ENCODE measurements at regions not wholly inside any gene's neighbourhood (a gene's known extent, or its start where the extent isn't known, plus 50 kb on each side); places are given as distances from the start of the nearest gene placed in this dataset.

- no peak overlapping the region for H3K27ac ChIP-seq (ENCODE audit: control insufficient read depth, insufficient read depth)
- ATAC-seq (no peak), FAIRE-seq (no peak), DNase-seq (ENCODE audit: low read depth, low spot score) (no peak)
- RAD21 ChIA-PET (ENCODE audit: unreplicated experiment) = no interaction called here
- no peak overlapping the region for H3K4me3 ChIP-seq
- no peak for TF ChIP-seq BACH1 (IDR thresholded peaks at IDR 0.05; ENCODE audit: borderline replicate concordance)
- TF ChIP-seq SIN3A (IDR thresholded peaks at IDR 0.05; ENCODE audit: low read depth, low read length) = no peak
- TF ChIP-seq SIX5 (IDR thresholded peaks at IDR 0.05; ENCODE audit: low read depth, low read length, severe bottlenecking) = no peak
- TF ChIP-seq PAX8 (IDR thresholded peaks at IDR 0.05) = no peak
- TF ChIP-seq HDAC6 (IDR thresholded peaks at IDR 0.05; ENCODE audit: unreplicated experiment) = no peak
- no peak for TF ChIP-seq GATAD2B (conservative IDR thresholded peaks at IDR 0.05; ENCODE audit: low read depth)
- TF ChIP-seq, protein P1, sequence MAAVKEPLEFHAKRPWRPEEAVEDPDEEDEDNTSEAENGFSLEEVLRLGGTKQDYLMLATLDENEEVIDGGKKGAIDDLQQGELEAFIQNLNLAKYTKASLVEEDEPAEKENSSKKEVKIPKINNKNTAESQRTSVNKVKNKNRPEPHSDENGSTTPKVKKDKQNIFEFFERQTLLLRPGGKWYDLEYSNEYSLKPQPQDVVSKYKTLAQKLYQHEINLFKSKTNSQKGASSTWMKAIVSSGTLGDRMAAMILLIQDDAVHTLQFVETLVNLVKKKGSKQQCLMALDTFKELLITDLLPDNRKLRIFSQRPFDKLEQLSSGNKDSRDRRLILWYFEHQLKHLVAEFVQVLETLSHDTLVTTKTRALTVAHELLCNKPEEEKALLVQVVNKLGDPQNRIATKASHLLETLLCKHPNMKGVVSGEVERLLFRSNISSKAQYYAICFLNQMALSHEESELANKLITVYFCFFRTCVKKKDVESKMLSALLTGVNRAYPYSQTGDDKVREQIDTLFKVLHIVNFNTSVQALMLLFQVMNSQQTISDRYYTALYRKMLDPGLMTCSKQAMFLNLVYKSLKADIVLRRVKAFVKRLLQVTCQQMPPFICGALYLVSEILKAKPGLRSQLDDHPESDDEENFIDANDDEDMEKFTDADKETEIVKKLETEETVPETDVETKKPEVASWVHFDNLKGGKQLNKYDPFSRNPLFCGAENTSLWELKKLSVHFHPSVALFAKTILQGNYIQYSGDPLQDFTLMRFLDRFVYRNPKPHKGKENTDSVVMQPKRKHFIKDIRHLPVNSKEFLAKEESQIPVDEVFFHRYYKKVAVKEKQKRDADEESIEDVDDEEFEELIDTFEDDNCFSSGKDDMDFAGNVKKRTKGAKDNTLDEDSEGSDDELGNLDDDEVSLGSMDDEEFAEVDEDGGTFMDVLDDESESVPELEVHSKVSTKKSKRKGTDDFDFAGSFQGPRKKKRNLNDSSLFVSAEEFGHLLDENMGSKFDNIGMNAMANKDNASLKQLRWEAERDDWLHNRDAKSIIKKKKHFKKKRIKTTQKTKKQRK (IDR thresholded peaks at IDR 0.05; ENCODE audit: low read depth, low read length) = no peak
- no peak for TF ChIP-seq NKRF (conservative IDR thresholded peaks at IDR 0.05)
- TF ChIP-seq BHLHE40 (IDR thresholded peaks at IDR 0.05; ENCODE audit: borderline replicate concordance in 1 of 2, low read depth in 2 of 2, low read length in 1 of 2) = no peak
- TF ChIP-seq ZBTB40 (IDR thresholded peaks at IDR 0.05; ENCODE audit: borderline replicate concordance) = no peak
- no peak for TF ChIP-seq NR2F1 (conservative IDR thresholded peaks at IDR 0.05)
- no peak for TF ChIP-seq CBX5 (IDR thresholded peaks at IDR 0.05; ENCODE audit: low read depth)
- no peak for TF ChIP-seq HDAC2 (IDR thresholded peaks at IDR 0.05)
- no peak for TF ChIP-seq SP1 (IDR thresholded peaks at IDR 0.05; ENCODE audit: low read depth, low read length)
- no peak for TF ChIP-seq MYC (IDR thresholded peaks at IDR 0.05; ENCODE audit: insufficient read depth, insufficient read length, insufficient replicate concordance, low read length, severe bottlenecking)
- no peak for TF ChIP-seq BCL11A (IDR thresholded peaks at IDR 0.05; ENCODE audit: low read depth, low read length)
- no peak for TF ChIP-seq POU2F2 (IDR thresholded peaks at IDR 0.05; ENCODE audit: borderline replicate concordance, low read depth, low read length)
- CTCF ChIA-PET = no interaction called here
- WGBS (ENCODE audit: insufficient coverage, insufficient replicate concordance, low lambda C conversion rate, missing lambda C conversion rate) = 2% methylated on average over 3 of the region's 3 CpGs
- H2AFZ ChIP-seq (ENCODE audit: control insufficient read depth, low read depth, low read length) = no peak overlapping the region
- no peaks in the 10 kb centered on the region for H3K79me2 ChIP-seq (ENCODE audit: control insufficient read depth, insufficient read depth, low read length)
- intact Hi-C loops (cut with micrococcal nuclease; ENCODE audit: unreplicated experiment) (no loop called here), in situ Hi-C loops (cut with MboI) (no loop called here)
- no peaks in the 10 kb centered on the region for H3K9me3 ChIP-seq (replicated peaks; ENCODE audit: control insufficient read depth, insufficient read depth, low read length)
- no peak overlapping the region for H3K4me2 ChIP-seq (ENCODE audit: control insufficient read depth, insufficient read depth)
- no peaks in the 10 kb centered on the region for H4K20me1 ChIP-seq (ENCODE audit: control insufficient read depth, insufficient read depth)
- BruUV-seq (replicated peaks) = no TSS peak
- SMC1A ChIA-PET (ENCODE audit: uncharacterized antibody, unreplicated experiment) = no interaction called here
- H3K36me3 ChIP-seq (ENCODE audit: control insufficient read depth in 2 of 2, insufficient read depth in 2 of 2, low read length in 1 of 2) = no peaks in the 10 kb centered on the region
- H3K9ac ChIP-seq (ENCODE audit: control insufficient read depth, insufficient read depth, low read length) = no peak overlapping the region
- POLR2A ChIA-PET = no interaction called here
- H3K27me3 ChIP-seq (replicated peaks in 1 of 2; ENCODE audit: control insufficient read depth in 2 of 2, insufficient read depth in 2 of 2, low read length in 1 of 2) = no peaks in the 10 kb centered on the region
- H3K4me1 ChIP-seq (ENCODE audit: control insufficient read depth, insufficient read depth, low read length) = no peaks in the 10 kb centered on the region
These were observed 287.5 kb downstream of the ACTRT1 start for GRCh38 chrX:127764674-127765073.

All from GM12878 (cell line).